ENCODE measurements at regions not wholly inside any gene's neighbourhood (a gene's known extent, or its start where the extent isn't known, plus 50 kb on each side); places are given as distances from the start of the nearest gene placed in this dataset.

DNA sequence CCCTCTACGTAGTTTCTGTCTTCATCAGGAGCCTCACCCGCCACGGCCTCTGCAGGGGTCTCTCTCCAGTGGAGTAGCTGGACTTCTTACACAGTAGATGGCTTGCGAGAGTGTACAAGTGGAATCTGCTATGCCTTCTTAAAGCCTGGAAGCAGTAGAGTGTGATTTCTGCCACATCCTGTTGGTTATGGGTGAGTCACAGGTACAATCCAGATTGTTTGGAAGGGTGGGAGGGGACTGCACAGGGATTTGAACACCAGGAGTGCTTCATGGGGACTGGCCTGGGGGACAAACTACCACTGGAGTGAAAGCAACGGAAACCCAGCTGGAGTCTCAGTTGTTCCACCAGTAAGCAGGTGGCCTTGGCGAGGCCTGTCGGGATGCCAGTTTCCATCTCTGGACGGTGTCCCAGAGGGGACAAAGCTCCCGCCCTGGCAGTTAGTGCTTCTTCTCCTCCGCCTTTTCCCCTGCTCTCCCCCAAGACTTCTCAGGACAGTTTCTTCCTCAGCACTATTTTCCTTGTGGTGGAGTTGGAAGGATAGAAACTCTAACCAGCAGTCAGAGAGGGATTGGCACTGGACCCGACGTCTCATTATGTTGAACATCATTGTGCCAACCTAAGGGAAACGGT, 85.0 kb upstream of the RCN1 start:
- TF ChIP-seq, protein P1, sequence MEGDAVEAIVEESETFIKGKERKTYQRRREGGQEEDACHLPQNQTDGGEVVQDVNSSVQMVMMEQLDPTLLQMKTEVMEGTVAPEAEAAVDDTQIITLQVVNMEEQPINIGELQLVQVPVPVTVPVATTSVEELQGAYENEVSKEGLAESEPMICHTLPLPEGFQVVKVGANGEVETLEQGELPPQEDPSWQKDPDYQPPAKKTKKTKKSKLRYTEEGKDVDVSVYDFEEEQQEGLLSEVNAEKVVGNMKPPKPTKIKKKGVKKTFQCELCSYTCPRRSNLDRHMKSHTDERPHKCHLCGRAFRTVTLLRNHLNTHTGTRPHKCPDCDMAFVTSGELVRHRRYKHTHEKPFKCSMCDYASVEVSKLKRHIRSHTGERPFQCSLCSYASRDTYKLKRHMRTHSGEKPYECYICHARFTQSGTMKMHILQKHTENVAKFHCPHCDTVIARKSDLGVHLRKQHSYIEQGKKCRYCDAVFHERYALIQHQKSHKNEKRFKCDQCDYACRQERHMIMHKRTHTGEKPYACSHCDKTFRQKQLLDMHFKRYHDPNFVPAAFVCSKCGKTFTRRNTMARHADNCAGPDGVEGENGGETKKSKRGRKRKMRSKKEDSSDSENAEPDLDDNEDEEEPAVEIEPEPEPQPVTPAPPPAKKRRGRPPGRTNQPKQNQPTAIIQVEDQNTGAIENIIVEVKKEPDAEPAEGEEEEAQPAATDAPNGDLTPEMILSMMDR (IDR thresholded peaks at IDR 0.05; ENCODE audit: unreplicated experiment), result no peak
- no peak overlapping the region for H3K4me3 Mint-ChIP-seq (ENCODE audit: unreplicated experiment)
- H3K4me1 Mint-ChIP-seq (ENCODE audit: insufficient read depth, unreplicated experiment), result no peaks in the 10 kb centered on the region
- no TSS peak for BruUV-seq (replicated peaks)
- ChIA-PET CTCF (interaction anchor here (0.6 to 2.7 kb wide), 11 partner anchors 10 to 767 kb away, joined by 3 to 19 read pairs (median 3); partner anchors contain the start of genes DCDC1 and DNAJC24), POLR2A (no interaction called here)
- H3K27me3 Mint-ChIP-seq (ENCODE audit: insufficient read depth, unreplicated experiment), result peaks cover 40% of the 10 kb centered on the region
- H3K9me3 Mint-ChIP-seq (ENCODE audit: unreplicated experiment), result no peaks in the 10 kb centered on the region
- H3K27ac Mint-ChIP-seq (ENCODE audit: low read depth, unreplicated experiment), result no peak overlapping the region
- H3K36me3 Mint-ChIP-seq (ENCODE audit: insufficient read depth, unreplicated experiment), result no peaks in the 10 kb centered on the region
- peak; percentile 24 for DNase-seq (ENCODE audit: unreplicated experiment)
- intact Hi-C loops (cut with micrococcal nuclease), result loop anchor here (1.0 to 5.0 kb wide), 5 partner anchors 134 to 766 kb away; no protein-coding TSS in a partner anchor

DNA sequence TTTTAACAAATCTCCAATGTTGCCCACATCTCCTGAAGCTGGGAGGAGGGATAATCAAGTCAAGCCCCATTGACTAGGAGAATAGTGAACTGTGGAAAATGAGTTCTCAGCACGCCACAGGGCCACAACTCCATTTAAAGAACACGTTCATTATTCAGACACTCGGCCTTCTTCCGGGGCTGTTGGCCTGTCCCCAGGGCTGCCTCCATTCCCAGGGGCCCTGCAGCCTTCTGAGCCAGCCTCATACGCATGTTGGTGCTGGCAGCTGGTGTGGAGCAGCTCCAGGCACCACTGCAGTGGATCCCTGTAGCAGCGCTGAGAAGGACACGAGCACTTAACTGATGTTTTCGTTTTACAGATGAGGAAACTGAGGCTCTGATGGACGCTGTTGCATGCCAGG, 87.5 kb upstream of the RCN1 start:
- ChIA-PET CTCF (interaction anchor here (0.7 to 3.3 kb wide), 4 partner anchors 15 to 605 kb away, joined by 3 to 11 read pairs (median 8); no protein-coding TSS in a partner anchor), POLR2A (interaction anchor here (0.8 kb wide), 1 partner anchor 8 kb away, joined by 3 read pairs; no protein-coding TSS in a partner anchor)
- no TSS peak for BruUV-seq (replicated peaks)
- Mint-ChIP-seq H3K9me3 (ENCODE audit: unreplicated experiment) (no peaks in the 10 kb centered on the region), H3K4me1 (ENCODE audit: insufficient read depth, unreplicated experiment) (no peaks in the 10 kb centered on the region), H3K27ac (ENCODE audit: low read depth, unreplicated experiment) (no peak overlapping the region), H3K27me3 (ENCODE audit: insufficient read depth, unreplicated experiment) (peaks cover 14% of the 10 kb centered on the region), H3K4me3 (ENCODE audit: unreplicated experiment) (no peak overlapping the region), H3K36me3 (ENCODE audit: insufficient read depth, unreplicated experiment) (no peaks in the 10 kb centered on the region)
- intact Hi-C loops (cut with micrococcal nuclease), result no loop called here
- DNase-seq (ENCODE audit: unreplicated experiment), result no peak
- TF ChIP-seq, protein P1 (IDR thresholded peaks at IDR 0.05; ENCODE audit: unreplicated experiment), result no peak

DNA sequence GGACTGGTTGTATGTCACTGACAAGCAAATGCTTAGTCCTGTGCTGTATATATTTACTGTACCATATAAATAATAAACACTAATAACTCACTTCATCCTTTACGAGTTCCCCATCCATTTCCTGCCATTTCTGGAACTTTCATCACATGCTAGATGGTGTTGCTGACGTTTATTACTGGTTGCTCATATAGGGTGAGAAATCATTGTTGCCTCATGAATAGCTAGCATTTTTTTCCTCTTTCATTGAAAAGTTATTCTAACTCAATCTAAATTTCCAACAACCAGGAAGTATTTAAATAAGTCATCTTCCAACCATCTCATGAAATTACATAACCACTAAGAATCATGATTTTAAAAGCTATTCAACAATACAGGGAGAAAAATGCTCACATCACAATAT, 88.6 kb upstream of the RCN1 start:
- Mint-ChIP-seq H3K36me3 (ENCODE audit: insufficient read depth, unreplicated experiment) (no peaks in the 10 kb centered on the region), H3K27ac (ENCODE audit: low read depth, unreplicated experiment) (no peak overlapping the region), H3K9me3 (ENCODE audit: unreplicated experiment) (no peaks in the 10 kb centered on the region), H3K27me3 (ENCODE audit: insufficient read depth, unreplicated experiment) (peaks cover 13% of the 10 kb centered on the region), H3K4me1 (ENCODE audit: insufficient read depth, unreplicated experiment) (no peaks in the 10 kb centered on the region), H3K4me3 (ENCODE audit: unreplicated experiment) (no peak overlapping the region)
- CTCF ChIA-PET, result interaction anchor here (1.3 to 3.3 kb wide), 3 partner anchors 17 to 604 kb away, joined by 4 to 11 read pairs (median 5); no protein-coding TSS in a partner anchor
- DNase-seq (ENCODE audit: unreplicated experiment), result no peak
- TF ChIP-seq, protein P1 (IDR thresholded peaks at IDR 0.05; ENCODE audit: unreplicated experiment), result no peak
- intact Hi-C loops (cut with micrococcal nuclease), result no loop called here
- POLR2A ChIA-PET, result no interaction called here
- no TSS peak for BruUV-seq (replicated peaks)

DNA sequence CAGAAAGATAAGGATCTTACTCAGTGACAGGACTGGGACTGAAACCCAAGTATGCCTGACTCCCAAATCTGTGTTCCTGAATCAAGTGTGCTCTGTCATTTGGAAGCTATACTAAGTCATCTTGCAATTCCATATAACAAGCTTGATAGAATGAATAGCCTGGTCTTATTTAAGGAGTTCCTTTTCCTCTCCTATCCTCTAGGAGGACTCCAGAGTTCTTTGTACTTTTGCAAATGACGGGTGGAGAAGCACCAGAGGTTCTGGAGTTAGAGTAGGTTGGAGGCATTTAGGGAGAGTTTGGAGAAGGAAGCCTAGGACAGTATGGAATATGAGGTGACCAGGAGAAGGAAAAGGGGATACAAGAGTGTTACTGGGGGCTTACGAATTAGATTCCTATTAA, 92.9 kb upstream of the RCN1 start:
- Mint-ChIP-seq H3K4me1 (ENCODE audit: insufficient read depth, unreplicated experiment) (peaks cover 16% of the 10 kb centered on the region), H3K4me3 (ENCODE audit: unreplicated experiment) (no peak overlapping the region), H3K36me3 (ENCODE audit: insufficient read depth, unreplicated experiment) (no peaks in the 10 kb centered on the region), H3K9me3 (ENCODE audit: unreplicated experiment) (no peaks in the 10 kb centered on the region), H3K27me3 (ENCODE audit: insufficient read depth, unreplicated experiment) (peaks cover 13% of the 10 kb centered on the region), H3K27ac (ENCODE audit: low read depth, unreplicated experiment) (no peak overlapping the region)
- ChIA-PET CTCF (interaction anchor here (1.3 kb wide), 1 partner anchor 9 kb away, joined by 5 read pairs; no protein-coding TSS in a partner anchor), POLR2A (no interaction called here)
- no TSS peak for BruUV-seq (replicated peaks)
- DNase-seq (ENCODE audit: unreplicated experiment), result no peak
- TF ChIP-seq, protein P1 (IDR thresholded peaks at IDR 0.05; ENCODE audit: unreplicated experiment), result no peak
- intact Hi-C loops (cut with micrococcal nuclease), result no loop called here

Data from MCF 10A (cell line).